HG02885 (cell line): ENCODE measurements at regions not wholly inside any gene's neighbourhood (a gene's known extent, or its start where the extent isn't known, plus 50 kb on each side); places are given as distances from the start of the nearest gene placed in this dataset.

Experiments
- ATAC-seq: cut with Tn5 transposase; IDR thresholded peaks from one replicate; pipeline ENCODE4 v1.9.1; 2021; ENCODE audit warnings: mild to moderate bottlenecking; ENCODE audit not compliant: unreplicated experiment, poor library complexity

DNA sequence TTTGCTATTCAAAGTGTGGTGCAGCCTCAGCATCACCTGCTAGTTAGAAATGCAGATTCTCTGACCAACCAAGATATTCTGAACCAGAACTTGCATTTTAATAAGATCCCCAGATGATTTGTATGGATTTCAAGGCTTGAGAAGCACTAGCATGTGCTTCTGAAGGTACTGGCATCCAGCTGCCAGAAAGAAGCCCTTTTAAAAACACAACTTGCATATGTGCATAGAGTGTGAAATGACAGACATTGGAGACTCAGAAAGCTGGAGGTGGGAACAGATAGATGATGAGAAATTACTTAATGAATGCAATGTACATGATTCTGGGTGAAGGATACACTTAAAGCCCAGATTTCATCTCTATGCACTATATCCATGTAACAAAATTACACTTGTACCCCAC lies 409.3 kb upstream of the SPTLC3 start:
- no peak for ATAC-seq

DNA sequence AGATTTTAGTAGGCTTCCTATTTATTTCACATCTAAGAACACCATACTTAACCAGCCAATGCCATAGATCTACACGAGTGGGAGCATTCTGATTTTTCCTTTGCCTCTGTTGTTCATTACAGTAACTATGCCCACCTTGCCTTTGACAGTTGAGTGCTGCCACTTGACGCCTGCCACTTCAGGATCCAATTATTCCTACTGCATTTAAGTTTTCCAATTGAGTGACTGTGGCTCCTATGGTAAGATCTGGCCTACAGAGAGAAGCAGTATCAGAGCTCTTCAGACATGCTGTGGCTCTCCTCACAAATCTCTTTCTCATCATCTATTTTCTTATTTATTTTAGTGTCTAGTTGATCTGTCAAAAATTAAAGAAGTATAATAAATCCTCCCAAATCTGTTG lies 403.0 kb upstream of the SPTLC3 start:
- no peak for ATAC-seq

DNA sequence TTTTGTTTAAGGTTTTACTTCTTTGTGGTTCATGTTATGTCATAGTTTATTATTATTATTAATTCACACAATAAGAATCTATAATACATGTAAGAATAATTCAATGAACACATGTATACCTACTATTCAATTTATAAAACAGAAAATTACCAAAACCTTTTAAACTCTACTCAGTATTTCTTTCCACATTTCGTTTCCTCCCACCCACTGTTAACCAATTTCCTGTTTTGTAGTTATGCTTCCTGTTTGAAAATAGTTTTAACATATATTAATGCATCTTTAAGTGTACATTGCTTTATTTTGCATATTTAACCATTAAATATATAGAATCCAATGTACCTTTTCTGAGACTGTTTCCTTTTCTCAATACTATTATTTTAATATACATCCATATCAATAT lies 397.9 kb upstream of the SPTLC3 start:
- ATAC-seq = no peak

DNA sequence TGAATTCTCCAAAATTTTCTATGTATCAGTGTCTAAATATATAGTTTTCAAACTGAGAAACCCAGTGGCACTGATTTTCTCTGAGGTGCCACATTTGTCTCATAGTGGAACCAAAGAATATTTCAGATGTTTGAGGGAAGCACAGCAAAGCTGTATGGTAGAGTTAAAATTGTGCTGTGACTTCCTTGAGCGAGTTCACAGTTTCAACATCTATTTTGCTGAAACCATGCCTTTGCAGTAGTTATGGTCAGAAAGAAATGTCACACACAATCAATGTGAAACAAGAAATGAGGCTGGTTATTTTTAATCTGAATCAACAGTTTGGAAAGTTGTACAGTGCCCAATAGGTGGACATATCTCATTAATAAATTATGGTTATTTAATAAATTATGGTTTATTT lies 394.0 kb upstream of the SPTLC3 start:
- no peak for ATAC-seq

DNA sequence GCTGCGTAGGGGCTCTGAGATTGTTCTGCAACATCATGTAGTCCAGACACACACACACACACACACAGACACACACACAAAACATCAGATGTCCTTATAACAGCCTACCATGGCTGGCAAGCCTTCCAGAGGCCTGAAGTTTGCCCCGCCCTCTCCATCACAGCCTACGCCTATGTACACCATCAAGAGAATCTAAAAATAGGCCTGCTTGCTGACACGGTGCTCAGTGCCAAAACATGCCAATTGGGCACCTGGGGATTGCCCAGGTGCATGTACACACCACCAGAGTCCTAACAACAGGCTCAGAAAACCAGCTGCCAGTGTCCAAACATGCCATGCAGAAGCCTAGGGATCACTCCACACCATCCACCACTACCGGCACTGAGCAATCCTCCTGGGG lies 391.7 kb upstream of the SPTLC3 start:
- no peak for ATAC-seq

DNA sequence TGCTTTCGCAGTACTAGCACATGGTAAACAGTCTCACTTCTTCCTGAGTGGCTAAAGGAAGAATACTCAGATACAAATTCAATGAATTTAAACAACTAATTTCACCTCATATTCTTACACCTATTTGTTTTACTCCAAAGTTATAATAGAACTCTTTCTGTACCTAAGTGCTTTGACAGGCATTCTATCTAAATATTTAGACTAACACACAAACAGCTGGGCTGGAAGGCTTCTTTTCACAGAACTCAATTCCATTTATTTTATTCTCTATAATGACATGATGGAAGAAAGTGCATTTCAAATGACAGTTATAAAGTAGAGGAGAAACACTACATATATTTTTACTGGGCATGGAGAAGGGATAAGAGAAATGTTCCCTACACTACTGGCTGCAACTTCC lies 384.9 kb upstream of the SPTLC3 start:
- ATAC-seq = no peak

DNA sequence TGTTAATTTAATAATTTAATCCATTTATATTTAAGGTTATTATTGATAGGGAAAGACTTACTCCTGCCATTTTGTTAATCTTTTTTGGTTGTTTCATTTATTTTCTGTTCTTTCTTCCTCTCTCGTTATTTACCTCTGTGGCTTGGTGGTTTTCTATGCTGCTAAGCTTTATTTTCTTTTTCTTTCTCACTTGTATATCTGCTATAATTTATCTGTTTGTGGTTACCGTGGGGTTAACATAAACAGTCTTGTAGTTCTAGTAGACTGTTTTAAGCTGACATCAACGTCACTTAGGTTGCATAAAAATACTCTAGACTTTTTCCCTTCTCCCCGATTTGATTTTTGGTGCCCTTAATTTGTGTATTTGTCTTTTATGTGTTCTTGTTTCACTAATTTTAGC lies 381.3 kb upstream of the SPTLC3 start:
- ATAC-seq = no peak

DNA sequence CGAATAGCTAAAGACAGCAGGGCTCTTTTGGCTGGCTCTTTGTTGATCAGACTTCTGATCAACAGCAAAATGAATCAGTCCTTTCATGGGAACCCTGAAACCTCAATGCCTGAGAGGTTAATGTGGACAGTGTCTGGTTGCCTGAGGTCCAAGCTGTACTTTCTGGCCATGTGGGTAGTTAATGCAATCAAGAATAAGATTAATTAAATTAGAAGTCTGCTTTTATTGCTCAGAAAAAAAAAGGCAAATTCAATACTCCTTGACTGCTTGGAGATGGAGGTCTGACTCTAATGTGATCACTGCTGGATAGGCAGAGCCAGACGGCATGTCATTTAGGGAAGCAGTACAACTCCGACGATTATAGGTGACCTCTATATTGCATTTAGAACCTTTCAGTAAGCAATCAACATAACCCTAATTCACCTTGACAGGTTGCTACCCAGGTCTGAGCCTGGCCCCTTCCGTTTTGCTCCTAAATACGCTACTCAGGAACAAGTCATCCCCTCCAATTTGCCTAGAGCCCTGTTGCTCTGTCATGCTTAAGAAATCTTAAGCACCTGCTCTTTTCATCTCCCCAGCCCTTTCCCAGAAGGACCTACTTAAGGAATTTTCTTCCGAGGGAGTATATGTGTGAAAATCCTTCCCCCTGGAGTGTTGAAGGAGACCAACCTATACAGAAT lies 370.0 kb upstream of the SPTLC3 start:
- no peak for ATAC-seq

DNA sequence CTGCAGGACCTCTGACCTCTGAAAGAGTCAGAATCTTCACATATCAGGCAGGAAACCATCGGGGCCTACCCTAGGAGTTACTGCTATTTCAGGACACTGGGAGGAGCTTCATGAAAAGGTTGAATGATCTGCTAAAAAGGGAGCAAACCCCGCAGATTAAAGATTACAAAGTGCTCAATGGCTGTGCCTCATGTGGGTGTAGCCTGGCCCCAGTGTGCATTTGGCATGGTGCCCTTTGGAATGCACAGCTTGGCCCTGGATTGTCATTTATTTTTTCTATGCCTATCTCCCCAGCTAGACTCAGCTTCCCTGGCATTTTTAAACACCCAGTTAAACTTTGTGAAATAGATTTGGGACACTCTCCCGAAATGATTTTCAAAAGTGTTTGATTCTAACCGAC lies 368.5 kb upstream of the SPTLC3 start:
- no peak for ATAC-seq

DNA sequence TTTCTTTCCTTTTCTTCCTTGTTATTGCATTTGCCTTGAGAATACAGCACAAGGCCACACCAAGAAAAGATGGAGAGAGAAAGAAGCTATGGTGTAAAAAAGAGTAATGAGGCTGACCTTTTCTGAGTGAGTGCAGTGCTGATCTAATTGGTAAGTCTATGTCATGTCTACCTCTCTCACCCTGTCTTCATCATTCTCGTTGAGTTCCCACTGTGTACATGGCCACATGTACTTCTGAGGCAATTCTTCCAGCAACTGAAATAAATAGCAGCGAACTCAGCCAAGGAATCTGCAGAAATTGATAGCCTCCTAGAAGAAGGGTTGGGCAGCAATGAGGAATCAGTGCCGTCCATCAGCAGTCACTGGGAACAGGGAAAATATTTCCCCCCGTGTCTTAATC lies 367.2 kb upstream of the SPTLC3 start:
- no peak for ATAC-seq

DNA sequence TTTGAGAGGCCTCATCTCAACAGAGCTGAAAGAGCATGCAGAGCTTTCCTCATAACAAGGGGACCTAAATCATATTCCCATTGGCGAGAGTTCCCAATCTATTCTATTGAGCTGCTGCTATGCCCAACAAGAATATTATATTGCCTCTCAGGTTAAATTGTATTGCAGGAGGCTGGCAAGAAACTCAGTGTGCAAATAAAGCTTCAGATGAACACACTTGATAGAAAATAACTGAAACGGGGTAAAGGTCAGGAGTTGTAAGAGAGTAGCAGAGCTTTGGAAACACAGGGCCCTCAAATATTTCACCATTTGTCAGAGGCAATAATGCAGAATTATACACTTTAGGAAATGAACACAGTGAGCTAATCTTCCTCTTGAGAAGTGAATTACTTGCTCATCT lies 364.3 kb upstream of the SPTLC3 start:
- no peak for ATAC-seq

DNA sequence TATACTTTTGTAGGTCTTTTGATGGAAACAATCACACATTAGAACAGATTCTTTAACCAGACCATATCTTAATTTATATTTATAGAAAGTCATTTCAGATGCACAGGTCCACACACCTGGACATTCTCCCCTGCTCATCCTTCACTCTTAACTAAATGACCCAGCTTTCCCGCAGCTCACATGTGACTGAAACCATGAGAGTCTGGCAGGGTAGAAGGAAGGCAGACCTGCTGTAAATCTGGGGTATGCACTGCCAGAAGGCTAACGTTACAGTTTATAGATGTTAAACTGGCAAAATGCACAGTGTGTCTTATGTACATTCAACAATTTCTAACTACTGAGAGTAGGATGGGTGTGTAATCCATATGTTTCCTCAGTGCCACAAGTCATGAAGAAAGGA lies 359.5 kb upstream of the SPTLC3 start:
- ATAC-seq = no peak

DNA sequence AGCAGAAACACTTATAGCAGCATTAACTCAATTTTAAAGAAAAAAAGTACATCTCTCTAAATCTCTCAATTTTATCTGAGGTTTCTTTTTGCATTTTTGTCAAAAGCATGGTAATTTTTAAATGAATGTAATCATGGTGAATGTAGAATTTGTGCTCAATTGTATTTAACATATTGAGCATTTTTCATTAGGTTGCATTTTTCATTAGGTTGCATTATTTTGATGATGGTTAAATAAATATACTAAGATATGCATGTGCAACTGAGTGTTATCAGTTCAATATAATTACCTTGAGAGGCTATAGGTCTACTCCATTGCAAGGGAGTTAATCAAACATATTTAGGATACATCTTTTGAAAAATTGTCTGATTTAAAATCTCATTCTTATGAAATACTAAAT lies 355.1 kb upstream of the SPTLC3 start:
- ATAC-seq = no peak

DNA sequence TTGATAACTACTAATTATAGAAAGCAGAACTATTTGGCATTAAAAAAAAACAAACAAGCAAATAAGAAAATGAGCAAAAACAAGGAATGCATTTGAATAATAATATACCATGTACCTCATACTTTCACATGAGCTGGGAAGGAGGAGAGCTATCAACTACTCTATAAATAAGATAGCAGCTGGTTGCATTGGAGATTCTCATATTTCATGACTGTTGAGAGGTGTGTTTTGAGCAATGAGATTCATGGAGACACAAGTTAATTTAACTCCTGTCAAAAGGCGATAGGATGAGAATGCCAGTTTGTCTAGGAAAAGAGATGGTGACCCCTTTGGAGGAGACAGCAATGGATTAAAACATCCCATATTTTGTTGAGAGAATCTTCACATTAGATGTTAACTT lies 348.8 kb upstream of the SPTLC3 start:
- ATAC-seq = no peak

DNA sequence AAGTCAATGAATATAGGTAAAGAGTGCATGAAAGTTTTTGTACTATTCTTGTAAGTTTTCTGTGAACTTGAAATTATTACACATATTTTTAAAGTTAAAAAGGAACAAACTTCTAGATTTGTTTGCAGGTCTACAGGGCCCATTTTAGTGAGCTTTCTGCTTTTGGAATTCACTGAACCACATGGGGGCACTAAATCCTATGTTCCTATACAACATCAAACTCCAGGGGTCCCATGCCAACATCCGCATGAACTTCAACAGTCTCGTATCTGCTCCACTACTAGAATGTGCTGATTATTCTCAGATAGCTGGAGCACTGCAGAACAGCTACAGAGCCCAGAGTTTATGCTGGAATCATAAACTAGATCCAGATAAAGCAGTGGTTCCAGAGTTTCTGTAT lies 347.9 kb upstream of the SPTLC3 start:
- ATAC-seq = no peak

DNA sequence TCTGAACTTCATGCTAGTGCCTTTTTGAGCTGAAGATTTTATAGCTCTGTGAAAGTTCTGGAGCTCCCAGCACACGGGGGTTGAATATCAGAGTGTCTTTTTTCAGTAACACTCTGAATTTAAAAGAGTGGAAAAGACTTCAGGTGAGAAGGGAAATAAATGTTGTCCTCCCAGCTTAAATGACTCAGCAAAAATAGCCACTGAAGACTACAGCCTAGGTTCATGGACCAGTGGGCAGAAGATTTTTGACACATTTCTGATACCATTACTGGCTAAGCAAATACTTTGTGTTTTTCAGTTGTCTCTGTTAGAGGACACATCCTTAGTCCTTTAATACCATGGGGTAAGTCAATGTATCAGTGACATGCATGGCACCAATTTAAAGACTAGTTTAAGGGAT lies 338.5 kb upstream of the SPTLC3 start:
- no peak for ATAC-seq

DNA sequence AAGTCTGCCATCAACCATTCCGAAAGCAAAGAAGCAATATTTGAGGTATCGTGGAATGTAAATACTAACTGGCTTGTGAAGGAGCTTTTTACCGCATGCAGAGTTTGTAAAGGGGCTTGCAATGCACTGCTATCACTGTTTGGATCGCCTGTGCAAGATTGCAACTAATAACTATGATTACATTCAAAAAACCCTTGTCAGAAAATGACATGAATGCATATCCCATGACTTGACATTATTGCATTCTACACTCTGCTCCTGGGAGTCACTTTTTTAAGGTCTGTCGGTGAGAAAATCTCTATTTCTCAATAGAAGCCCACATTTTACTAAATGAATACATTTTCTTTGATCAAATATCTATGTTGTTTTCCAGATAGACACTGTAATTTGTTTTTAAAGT lies 335.4 kb upstream of the SPTLC3 start:
- no peak for ATAC-seq

DNA sequence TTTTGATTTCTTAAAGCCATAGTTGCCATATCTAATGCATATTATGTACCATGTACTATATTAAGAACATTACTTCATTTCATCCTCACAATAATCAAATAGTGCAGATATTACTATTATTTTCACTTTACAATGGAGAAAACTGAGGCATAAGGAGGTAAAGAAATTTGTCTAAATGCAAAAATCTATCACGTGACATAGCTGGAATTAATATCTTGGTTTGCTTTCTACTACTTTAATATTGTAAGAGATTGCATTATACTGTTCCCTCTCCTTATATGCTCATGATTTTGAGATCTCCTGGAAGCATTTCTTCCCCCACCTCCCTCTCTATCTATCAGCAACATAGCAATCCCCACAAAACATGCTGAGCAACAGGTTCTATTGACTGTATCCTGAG lies 330.8 kb upstream of the SPTLC3 start:
- no peak for ATAC-seq

DNA sequence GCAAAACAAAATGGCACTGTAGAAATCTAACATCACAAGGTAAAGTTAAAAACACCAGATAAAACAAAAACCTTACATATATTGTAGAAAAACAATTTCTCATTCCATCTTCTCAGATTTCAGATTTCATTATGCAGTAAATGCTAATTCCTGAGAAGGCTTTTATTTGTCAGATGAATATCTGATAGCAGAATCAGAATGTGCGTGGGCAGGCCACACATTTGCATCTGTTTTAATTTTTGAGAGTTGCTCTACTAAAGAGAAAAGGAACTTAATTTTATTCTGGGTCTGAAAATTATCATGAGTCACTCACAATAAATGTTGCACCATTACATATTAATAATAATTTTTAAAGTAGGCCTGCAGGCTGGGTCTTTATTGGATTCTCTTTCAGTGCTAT lies 329.3 kb upstream of the SPTLC3 start:
- no peak for ATAC-seq

DNA sequence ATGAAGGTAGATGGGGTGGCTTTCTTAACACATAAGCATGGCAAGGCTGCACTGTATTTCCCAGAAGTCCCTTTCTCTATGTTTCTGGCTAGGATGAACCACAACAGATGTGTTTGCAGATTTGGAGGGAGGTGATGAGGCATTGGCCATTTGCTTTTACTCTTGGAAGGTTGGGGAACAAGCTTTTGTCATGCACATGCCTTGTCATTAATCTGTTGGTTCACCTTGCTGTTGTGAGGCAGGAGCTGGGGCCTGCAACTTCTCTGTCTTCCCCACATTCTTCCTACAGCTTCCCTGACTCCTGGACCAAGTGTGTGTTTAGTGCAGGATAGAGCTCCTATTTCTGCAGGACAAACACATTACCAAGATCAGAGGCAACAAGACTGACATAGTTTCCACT lies 326.2 kb upstream of the SPTLC3 start:
- no peak for ATAC-seq

DNA sequence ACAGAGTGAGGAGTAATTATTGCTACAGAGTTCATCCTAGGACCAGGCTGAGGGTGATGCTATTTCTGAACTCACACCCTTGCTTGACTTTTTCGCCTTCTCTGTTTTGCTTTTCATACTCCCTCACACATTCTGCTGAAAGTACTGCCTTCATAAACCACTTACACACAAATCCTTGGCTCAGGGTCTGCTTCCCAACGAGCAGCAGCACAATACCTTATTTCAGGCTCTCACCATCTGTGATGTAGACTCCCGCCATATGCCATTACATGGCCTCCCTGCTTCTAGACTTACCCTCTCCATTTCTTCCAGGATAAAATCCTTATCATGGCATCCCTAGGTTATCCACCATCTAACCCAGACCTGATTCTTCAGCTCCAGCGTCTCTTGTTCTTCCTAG lies 321.3 kb upstream of the SPTLC3 start:
- no peak for ATAC-seq

DNA sequence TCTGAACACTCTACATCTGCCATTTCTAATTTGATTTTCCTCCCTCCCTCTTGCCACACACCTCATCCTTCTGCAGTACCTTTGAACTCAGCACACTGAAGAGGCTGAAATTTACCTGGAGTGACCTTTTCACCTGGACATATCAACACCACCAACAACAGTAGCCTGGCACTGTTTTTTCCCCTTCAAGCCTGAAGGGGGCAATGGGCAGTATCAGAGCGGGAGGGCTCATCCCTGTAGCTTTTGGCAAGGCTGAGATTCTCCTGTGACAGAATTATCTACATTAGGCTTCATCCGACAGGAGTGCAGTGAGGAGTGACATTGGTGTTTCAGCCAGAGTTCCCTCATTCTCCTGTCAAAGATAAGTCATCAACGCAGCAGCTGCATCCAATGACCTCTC lies 312.8 kb upstream of the SPTLC3 start:
- no peak for ATAC-seq

DNA sequence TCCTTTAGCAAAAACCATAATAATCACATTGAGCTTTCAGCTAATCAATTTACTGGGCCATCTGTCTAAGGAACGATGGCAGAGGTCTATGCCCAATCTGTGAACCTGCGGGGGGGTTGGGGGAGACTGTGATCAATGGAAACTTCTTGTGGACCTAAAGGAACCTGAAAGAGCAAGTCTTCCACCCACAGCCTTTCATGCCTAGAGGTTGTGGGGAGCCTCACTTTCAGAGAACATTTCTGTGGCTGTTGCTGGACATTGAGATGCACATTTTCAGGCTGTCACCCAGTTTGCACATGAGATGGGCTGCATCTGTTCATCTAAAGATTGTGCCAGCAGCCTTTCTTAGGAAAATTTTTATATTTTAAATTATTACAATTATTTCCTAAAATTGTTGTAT lies 310.0 kb upstream of the SPTLC3 start:
- no peak for ATAC-seq
